K562 (cell line): ENCODE measurements at regions not wholly inside any gene's neighbourhood (a gene's known extent, or its start where the extent isn't known, plus 50 kb on each side); places are given as distances from the start of the nearest gene placed in this dataset.
A peak's percentile ranks its signal among the peaks of the same experiment; 100 is the strongest.

Source experiments
- ASH1L ChIP-seq: fragments of 450-650 bp; IDR thresholded peaks from 2 replicates; pipeline ENCODE4 v1.6.1; 2018; ENCODE audit warnings: borderline replicate concordance, mild to moderate bottlenecking, low read depth; ENCODE audit not compliant: partially characterized antibody
- CTBP1 ChIP-seq: fragments of 450-650 bp; IDR thresholded peaks from 2 replicates; pipeline ENCODE4 v1.6.1; 2016; ENCODE audit warnings: borderline replicate concordance
- EP400 ChIP-seq: fragments of 450-650 bp; IDR thresholded peaks from 2 replicates; pipeline ENCODE4 v1.6.1; 2017; ENCODE audit warnings: antibody characterized with exemption, mild to moderate bottlenecking, moderate library complexity
- GABPB1 ChIP-seq: sonication (generic); formaldehyde crosslinking; IDR thresholded peaks from 2 replicates; pipeline ENCODE4 v1.8.0; 2022; ENCODE audit warnings: mild to moderate bottlenecking, missing genetic modification reagents
- HDAC8 ChIP-seq: fragments of 450-650 bp; IDR thresholded peaks from 2 replicates; pipeline ENCODE4 v1.6.1; 2016; ENCODE audit warnings: mild to moderate bottlenecking, missing genetic modification characterization, moderate library complexity, missing compliant biosample characterization
- KDM4B ChIP-seq, 2 experiments: fragments of 450-650 bp in 1 of 2; sonication (generic) in 1 of 2; IDR thresholded peaks; 2 replicates each; pipeline ENCODE4 v1.6.1; 2016 to 2017; ENCODE audit warnings: borderline replicate concordance in 2 of 2, antibody characterized with exemption in 1 of 2, low read depth in 1 of 2, mild to moderate bottlenecking in 1 of 2
- MAX ChIP-seq: sonication (generic); formaldehyde crosslinking; IDR thresholded peaks from 2 replicates; pipeline ENCODE4 v1.9.0; 2022; ENCODE audit warnings: mild to moderate bottlenecking, missing genetic modification reagents
- MEF2D ChIP-seq: conservative IDR thresholded peaks from 2 replicates; pipeline ENCODE4 v1.6.1; 2016; ENCODE audit warnings: low read depth, missing genetic modification characterization, missing compliant biosample characterization
- NFIC ChIP-seq: fragments of 450-650 bp; IDR thresholded peaks from 2 replicates; pipeline ENCODE4 v1.6.1; 2017; ENCODE audit warnings: mild to moderate bottlenecking, inconsistent platforms
- PHF8 ChIP-seq: fragments of 200-600 bp; sonication (generic); IDR thresholded peaks from 2 replicates; pipeline ENCODE4 v1.6.1; 2012; ENCODE audit warnings: mixed run types, mild to moderate bottlenecking, inconsistent platforms, low read length, moderate library complexity, borderline replicate concordance
- POLR3A ChIP-seq: IDR thresholded peaks from 2 replicates; pipeline ENCODE4 v1.6.1; 2011; ENCODE audit warnings: borderline replicate concordance, mild to moderate bottlenecking, moderate library complexity; ENCODE audit not compliant: insufficient read length, insufficient read depth; ENCODE audit errors: extremely low read depth
- RAD51 ChIP-seq: fragments of 450-650 bp; IDR thresholded peaks from 2 replicates; pipeline ENCODE4 v1.7.1; 2016; ENCODE audit warnings: low read depth, mild to moderate bottlenecking, borderline replicate concordance
- RBM15 ChIP-seq: fragments of 200-400 bp; formaldehyde crosslinking; IDR thresholded peaks from 2 replicates; pipeline ENCODE4 v1.6.1; 2018; ENCODE audit warnings: mild to moderate bottlenecking, low read length, moderate library complexity; ENCODE audit not compliant: insufficient read depth
- SMAD2 ChIP-seq: fragments of 150-350 bp; IDR thresholded peaks from 2 replicates; pipeline ENCODE4 v1.6.1; 2014; ENCODE audit warnings: low read depth, mild to moderate bottlenecking, low read length
- SRSF7 ChIP-seq: fragments of 200-400 bp; formaldehyde crosslinking; optimal IDR thresholded peaks from 2 replicates; pipeline ENCODE3; 2017; ENCODE audit warnings: mild to moderate bottlenecking, low read depth, low read length
- ZBTB17 ChIP-seq: fragments of 450-650 bp; formaldehyde crosslinking; IDR thresholded peaks from 2 replicates; pipeline ENCODE4 v1.4.0; 2020; ENCODE audit warnings: mild to moderate bottlenecking
- ZBTB40 ChIP-seq, 2 experiments: fragments of 450-650 bp in 1 of 2; sonication (generic) in 1 of 2; formaldehyde crosslinking in 1 of 2; IDR thresholded peaks; 2 replicates each; pipeline versions ENCODE4 v1.7.1 to v1.9.0; 2016 to 2022; ENCODE audit warnings: inconsistent platforms in 1 of 2, mild to moderate bottlenecking in 1 of 2, missing genetic modification reagents in 1 of 2
- ZNF24 ChIP-seq: fragments of 450-650 bp; IDR thresholded peaks from 2 replicates; pipeline ENCODE4 v1.6.1; 2016
- ZNF408 ChIP-seq: fragments of 250-450 bp; sonication (Bioruptor Pico); IDR thresholded peaks from 2 replicates; pipeline ENCODE4 v1.4.0; 2020; ENCODE audit warnings: low read depth, mild to moderate bottlenecking, moderate library complexity
- ZNF780A ChIP-seq: fragments of 250-450 bp; sonication (Bioruptor Pico); IDR thresholded peaks from 2 replicates; pipeline ENCODE4 v1.5.0; 2021; ENCODE audit warnings: mild to moderate bottlenecking

- TF ChIP-seq KDM4B (IDR thresholded peaks at IDR 0.05; ENCODE audit: borderline replicate concordance in 2 of 2, low read depth in 1 of 2) (peak in 1 of 2 experiments; percentile 74; a peak in 1 of 4 replicates), ASH1L (no peak), SMAD2 (no peak), NFIC (peak; percentile 29; the same call in 1 of the 2 replicates), SRSF7 (no peak), POLR3A (no peak), RBM15 (no peak), ZNF780A (CRISPR knock-in tag) (no peak), HDAC8 (tag) (no peak), MAX (CRISPR knock-in tag) (peak; percentile 94), ZBTB40 (IDR thresholded peaks at IDR 0.05) (peak; percentile 81), ZBTB40 (CRISPR knock-in tag; IDR thresholded peaks at IDR 0.05) (no peak), ZNF24 (no peak), MEF2D (no peak), RAD51 (peak; percentile 71; the same call in 1 of the 2 replicates), PHF8 (peak; percentile 60; the same call in 1 of the 2 replicates), ZNF408 (CRISPR knock-in tag) (no peak), EP400 (peak; percentile 89), ZBTB17 (no peak), GABPB1 (CRISPR knock-in tag) (peak; percentile 53; the same call in 1 of the 2 replicates), CTBP1 (peak; percentile 47; the same call in 1 of the 2 replicates)
Measured at GRCh38 chrX:131830400-131831184, 192.5 kb upstream of the STK26 start (continued).
